Effector memory CD4-positive, alpha-beta T cell (primary cell): ENCODE measurements at regions not wholly inside any gene's neighbourhood (a gene's known extent, or its start where the extent isn't known, plus 50 kb on each side); places are given as distances from the start of the nearest gene placed in this dataset.

Experiments
- DNase-seq, 3 donors: peaks; one replicate each; pipeline ENCODE4 v3.0.0-alpha.2; 2020
- H3K27ac ChIP-seq: 2 replicates; pipeline ENCODE4 v1.7.0; 2013; ENCODE audit warnings: mild to moderate bottlenecking, low read length, moderate library complexity; ENCODE audit not compliant: insufficient read depth, poor library complexity, severe bottlenecking
- H3K27me3 ChIP-seq: replicated peaks from 2 replicates; pipeline ENCODE4 v1.7.0; 2013; ENCODE audit warnings: mild to moderate bottlenecking, low read length; ENCODE audit not compliant: insufficient read depth, control insufficient read depth, poor library complexity, severe bottlenecking
- H3K36me3 ChIP-seq: 2 replicates; pipeline ENCODE4 v1.7.0; 2013; ENCODE audit warnings: mild to moderate bottlenecking, low read length, moderate library complexity; ENCODE audit not compliant: control insufficient read depth, insufficient read depth
- H3K4me1 ChIP-seq: 2 replicates; pipeline ENCODE4 v1.7.0; 2013; ENCODE audit warnings: low read length, mild to moderate bottlenecking; ENCODE audit not compliant: control insufficient read depth, insufficient read depth, poor library complexity, severe bottlenecking
- H3K4me3 ChIP-seq: 2 replicates; pipeline ENCODE4 v1.7.0; 2013; ENCODE audit warnings: low read length, low read depth, mild to moderate bottlenecking; ENCODE audit not compliant: insufficient read depth, poor library complexity, severe bottlenecking
- H3K9me3 ChIP-seq: 2 replicates; pipeline ENCODE4 v1.7.0; 2013; ENCODE audit warnings: mild to moderate bottlenecking, low read length, moderate library complexity; ENCODE audit not compliant: control insufficient read depth

DNA sequence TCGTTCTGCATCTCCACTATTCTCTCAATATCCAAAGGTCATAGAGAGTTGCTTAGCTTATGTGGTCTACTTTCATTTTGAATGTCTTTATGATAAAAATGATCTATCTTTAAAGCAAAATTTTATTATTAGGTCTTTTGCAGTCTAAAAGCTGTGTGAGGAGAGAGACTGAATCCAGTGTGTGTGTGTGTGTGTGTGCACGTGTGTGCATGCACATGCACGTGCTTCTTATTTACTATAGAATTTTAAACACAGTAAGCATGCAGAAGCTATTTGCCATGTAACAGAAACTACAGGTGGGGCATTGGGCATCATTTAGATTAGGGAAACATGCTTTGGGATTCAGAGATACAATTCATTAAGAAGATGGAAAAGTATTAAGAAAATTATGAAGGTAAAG, 136.0 kb upstream of the SPRY2 start:
- H3K36me3 ChIP-seq = no peaks in the 10 kb centered on the region
- H3K27me3 ChIP-seq = no peaks in the 10 kb centered on the region
- H3K4me3 ChIP-seq = no peak overlapping the region
- H3K9me3 ChIP-seq = no peaks in the 10 kb centered on the region
- no peaks in the 10 kb centered on the region for H3K4me1 ChIP-seq
- DNase-seq = no peak
- H3K27ac ChIP-seq = no peak overlapping the region

DNA sequence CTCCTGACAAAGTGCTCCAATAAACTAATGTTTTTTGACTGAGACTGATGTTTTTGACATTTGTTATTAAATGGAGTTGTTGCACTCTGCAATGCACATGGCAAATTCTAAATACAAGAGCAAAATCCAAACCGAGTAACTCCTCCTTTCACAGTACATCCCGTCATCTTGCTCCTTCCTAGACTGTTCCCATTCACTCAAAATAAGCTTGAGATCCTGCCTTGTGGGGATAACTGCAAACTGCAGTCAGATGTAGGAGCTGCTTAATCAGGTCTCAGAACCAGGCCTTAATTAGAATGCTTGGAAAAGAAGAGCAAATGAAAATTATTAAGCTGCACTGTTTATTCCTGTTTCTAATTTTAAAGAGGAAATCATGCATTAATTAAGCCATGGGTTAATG, 134.8 kb upstream of the SPRY2 start:
- no peaks in the 10 kb centered on the region for H3K9me3 ChIP-seq
- no peaks in the 10 kb centered on the region for H3K36me3 ChIP-seq
- H3K4me3 ChIP-seq = no peak overlapping the region
- no peak overlapping the region for H3K27ac ChIP-seq
- H3K4me1 ChIP-seq = no peaks in the 10 kb centered on the region
- DNase-seq = no peak
- no peaks in the 10 kb centered on the region for H3K27me3 ChIP-seq

DNA sequence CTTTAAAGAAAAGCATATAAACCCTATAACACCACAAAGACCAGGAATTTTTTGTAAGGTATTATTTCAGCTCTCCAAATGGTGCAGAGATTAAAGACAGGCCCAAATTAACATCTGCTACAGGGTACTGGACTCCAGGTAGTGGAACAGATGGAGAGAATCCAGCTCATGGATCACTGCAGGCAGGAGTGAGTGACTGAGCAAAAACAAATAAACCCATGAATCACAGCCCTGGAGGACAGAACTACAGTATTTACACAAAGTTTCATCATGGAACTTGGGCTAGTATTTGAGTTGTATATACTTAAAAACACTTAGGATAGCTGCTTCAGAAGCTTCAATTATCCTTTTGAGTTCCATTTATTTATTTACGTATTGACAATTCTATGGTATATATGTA, 132.8 kb upstream of the SPRY2 start:
- no peak for DNase-seq
- Histone ChIP-seq H3K27me3 (no peaks in the 10 kb centered on the region), H3K4me1 (no peaks in the 10 kb centered on the region), H3K4me3 (no peak overlapping the region), H3K27ac (no peak overlapping the region), H3K36me3 (no peaks in the 10 kb centered on the region), H3K9me3 (no peaks in the 10 kb centered on the region)

DNA sequence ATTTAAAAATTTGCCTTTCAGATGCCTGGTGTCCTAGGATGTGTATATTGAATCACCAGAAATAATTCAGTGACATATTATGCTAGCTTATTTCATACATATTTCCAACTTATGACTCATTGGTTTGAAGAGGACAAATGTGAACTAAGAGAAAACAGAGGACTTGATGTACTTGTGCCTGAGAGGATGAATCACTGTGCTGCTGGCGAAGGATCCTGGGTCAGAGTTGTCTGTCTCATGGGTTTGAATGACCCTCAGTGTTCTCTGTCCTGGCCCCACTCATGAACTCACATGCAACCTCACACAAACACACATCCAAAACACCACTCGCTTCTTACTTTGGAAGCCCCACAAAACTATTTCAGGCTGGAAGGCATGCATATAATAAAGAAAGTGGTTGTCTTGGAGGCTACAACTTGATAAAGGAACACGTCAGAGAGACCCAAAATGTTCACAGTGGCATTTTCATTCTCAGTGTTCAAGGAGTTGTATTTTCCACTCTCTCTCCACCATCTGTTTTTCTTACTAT, 129.0 kb upstream of the SPRY2 start:
- H3K4me3 ChIP-seq = no peak overlapping the region
- no peak for DNase-seq
- no peaks in the 10 kb centered on the region for H3K27me3 ChIP-seq
- no peak overlapping the region for H3K27ac ChIP-seq
- H3K36me3 ChIP-seq = no peaks in the 10 kb centered on the region
- no peaks in the 10 kb centered on the region for H3K4me1 ChIP-seq
- no peaks in the 10 kb centered on the region for H3K9me3 ChIP-seq

DNA sequence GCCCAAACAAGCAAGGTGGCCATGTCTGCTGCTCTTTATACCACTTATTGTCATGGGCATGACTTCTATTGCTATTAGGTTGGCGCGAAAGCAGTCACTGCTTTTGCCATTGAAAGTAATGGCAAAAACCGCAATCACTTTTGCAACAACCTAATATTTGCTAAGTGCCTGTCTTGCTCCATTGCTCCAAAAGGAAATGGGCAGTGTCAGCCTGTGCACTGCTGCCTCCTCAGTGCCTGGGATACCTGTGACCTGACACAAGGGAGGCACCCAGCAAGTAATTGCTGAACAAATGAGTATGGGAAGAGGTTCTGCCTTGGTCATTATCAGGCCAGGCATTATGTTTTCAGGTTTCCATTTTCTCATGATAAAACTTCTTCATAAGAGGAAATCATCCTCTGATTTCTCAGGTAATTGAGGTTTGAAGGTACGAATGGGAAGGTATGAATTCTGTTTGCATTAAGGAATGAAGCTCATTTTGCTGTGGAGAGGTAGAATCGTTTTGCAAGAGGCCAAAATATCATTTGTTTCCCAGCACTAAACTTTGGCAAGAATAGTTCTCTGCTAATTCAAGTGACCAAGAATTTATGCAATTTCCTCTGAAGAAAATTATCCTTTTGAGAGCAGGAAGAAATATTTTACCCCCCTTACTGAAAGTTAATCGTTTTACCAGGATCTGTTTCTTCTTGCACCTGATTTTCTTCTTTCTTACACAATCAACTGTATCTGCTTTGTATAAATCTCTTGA, 128.4 kb upstream of the SPRY2 start:
- no peaks in the 10 kb centered on the region for H3K36me3 ChIP-seq
- H3K27ac ChIP-seq = no peak overlapping the region
- H3K9me3 ChIP-seq = no peaks in the 10 kb centered on the region
- no peaks in the 10 kb centered on the region for H3K4me1 ChIP-seq
- DNase-seq = no peak
- no peak overlapping the region for H3K4me3 ChIP-seq
- no peaks in the 10 kb centered on the region for H3K27me3 ChIP-seq

DNA sequence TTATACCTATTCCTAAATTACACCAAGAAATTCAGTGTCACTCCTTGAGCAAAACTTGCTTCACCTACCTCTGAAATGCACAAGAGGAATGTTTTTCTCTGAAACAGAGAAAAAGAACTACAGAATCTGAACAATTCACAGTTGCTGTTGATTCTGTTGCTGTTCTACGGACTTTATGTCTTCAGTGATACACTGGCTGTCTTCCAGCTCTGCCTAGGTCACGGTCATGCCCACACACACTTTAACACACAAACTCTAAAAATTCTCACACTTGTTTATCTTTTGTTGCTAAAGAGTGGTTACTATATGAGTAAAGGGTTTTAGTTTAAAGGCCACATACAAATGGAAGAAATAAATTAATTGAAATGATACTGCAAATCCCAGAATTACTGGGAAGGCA, 124.4 kb upstream of the SPRY2 start:
- Histone ChIP-seq H3K27me3 (no peaks in the 10 kb centered on the region), H3K9me3 (no peaks in the 10 kb centered on the region), H3K27ac (no peak overlapping the region), H3K4me3 (no peak overlapping the region), H3K4me1 (no peaks in the 10 kb centered on the region), H3K36me3 (no peaks in the 10 kb centered on the region)
- DNase-seq = no peak

DNA sequence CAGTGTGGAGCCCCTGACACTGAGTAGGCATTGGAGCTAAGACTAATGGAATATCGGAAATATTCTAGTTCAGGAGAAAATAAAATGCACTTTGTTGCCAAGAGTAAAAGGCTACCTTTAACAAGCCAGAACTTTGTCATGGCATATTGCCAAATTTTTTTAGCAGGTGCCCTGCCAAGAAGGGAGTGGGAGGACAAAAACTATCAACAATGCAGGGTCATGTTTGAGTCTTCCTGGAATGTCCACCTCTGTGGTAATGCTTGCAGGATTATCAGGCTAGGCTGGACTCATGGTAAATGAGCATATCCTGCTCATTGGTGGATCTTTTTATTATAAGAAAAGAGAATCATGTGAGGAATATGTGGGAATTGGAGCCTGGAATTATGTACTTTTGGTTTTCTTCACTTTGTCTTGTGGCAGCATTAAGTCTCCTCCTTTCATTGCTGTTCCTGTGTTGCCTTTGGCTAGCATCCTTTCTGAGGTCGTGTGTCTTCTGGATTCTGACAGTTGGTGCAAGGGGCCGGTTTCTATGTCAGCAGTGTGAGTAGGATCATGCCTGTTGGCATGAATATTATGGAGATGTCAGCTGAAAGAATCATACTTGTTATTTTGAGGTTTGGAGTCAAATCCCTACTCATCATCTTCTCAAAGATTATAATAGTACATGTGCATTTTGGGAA, 122.9 kb upstream of the SPRY2 start:
- H3K27me3 ChIP-seq = no peaks in the 10 kb centered on the region
- H3K9me3 ChIP-seq = no peaks in the 10 kb centered on the region
- no peaks in the 10 kb centered on the region for H3K4me1 ChIP-seq
- H3K36me3 ChIP-seq = no peaks in the 10 kb centered on the region
- H3K27ac ChIP-seq = no peak overlapping the region
- no peak overlapping the region for H3K4me3 ChIP-seq
- DNase-seq = no peak

DNA sequence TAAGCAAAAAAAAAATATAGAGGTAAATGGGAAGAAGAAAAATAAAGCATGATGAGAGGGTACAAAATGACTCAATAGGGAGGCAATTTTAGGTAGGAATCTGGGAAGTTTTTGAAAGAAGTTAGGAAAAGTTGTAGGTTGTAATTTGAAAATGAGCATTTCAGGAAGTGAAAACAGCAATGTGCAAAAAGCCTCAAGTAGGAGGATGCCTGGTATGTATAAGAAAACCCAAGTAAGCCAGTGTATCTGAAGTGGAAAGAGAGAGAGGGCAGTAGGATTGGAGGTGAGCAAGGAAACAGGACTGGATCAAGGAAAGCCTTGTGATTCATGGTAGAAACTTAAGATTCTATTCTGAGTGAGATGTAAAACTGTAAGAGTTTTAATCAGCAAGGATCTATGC, 121.6 kb upstream of the SPRY2 start:
- Histone ChIP-seq H3K27me3 (no peaks in the 10 kb centered on the region), H3K36me3 (no peaks in the 10 kb centered on the region), H3K9me3 (no peaks in the 10 kb centered on the region), H3K27ac (no peak overlapping the region), H3K4me1 (no peaks in the 10 kb centered on the region), H3K4me3 (no peak overlapping the region)
- no peak for DNase-seq

DNA sequence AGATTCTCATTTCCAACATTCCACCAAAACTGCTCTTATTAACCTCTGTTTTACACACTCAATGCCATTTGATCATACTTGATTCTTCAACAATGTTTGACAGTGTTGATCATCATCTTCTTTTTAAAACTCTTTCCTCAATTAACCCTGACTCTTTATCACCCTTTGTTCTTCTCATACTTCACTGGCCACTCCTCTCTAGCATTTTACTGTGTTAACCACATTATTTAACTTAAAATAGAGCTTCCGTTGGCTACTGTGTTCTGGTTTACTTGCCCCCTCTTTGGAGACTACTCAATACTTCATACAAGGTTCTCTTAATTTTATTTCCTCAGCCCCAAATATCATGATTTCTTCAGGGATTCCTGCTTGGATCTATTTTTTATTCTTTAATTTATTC, 121.1 kb upstream of the SPRY2 start:
- H3K4me1 ChIP-seq = no peaks in the 10 kb centered on the region
- H3K4me3 ChIP-seq = no peak overlapping the region
- no peaks in the 10 kb centered on the region for H3K27me3 ChIP-seq
- no peaks in the 10 kb centered on the region for H3K9me3 ChIP-seq
- no peaks in the 10 kb centered on the region for H3K36me3 ChIP-seq
- no peak overlapping the region for H3K27ac ChIP-seq
- no peak for DNase-seq

DNA sequence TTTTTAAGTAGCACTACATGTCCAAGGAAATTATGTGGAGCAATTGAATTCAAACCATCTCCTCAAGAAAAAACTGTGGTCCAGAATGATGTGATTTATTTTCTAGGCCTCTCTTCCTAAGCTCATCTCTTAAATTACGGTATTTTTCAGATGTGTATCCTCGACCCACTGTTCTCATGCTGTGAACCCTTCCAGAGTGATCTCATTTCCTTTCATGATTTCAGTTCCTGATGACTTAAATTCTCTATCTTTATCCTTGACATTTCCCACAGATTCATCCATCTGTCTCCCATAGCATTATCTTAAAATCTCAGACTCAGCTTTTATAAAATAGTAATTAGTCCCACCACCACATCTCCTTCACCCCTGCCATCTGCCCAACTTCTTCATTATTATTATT, 117.6 kb upstream of the SPRY2 start:
- DNase-seq = no peak
- Histone ChIP-seq H3K4me3 (no peak overlapping the region), H3K36me3 (no peaks in the 10 kb centered on the region), H3K27me3 (no peaks in the 10 kb centered on the region), H3K4me1 (no peaks in the 10 kb centered on the region), H3K9me3 (no peaks in the 10 kb centered on the region), H3K27ac (no peak overlapping the region)
